HL-60 (cell line): ENCODE measurements at regions not wholly inside any gene's neighbourhood (a gene's known extent, or its start where the extent isn't known, plus 50 kb on each side); places are given as distances from the start of the nearest gene placed in this dataset.

Experiments used
- DNase-seq, 2 experiments: peaks; one replicate each; pipeline ENCODE4 v3.0.0-alpha.2; 2010 to 2020; ENCODE audit warnings: low read depth in 1 of 2, low spot score in 1 of 2
- H3K27ac ChIP-seq: fragments of 250-450 bp; sonication (Bioruptor Pico); replicated peaks from 2 replicates; pipeline ENCODE4 v1.5.1; 2020; ENCODE audit warnings: mild to moderate bottlenecking, moderate library complexity
- H3K27me3 ChIP-seq: fragments of 250-450 bp; sonication (Bioruptor Pico); 2 replicates; pipeline ENCODE4 v1.5.1; 2021; ENCODE audit warnings: mild to moderate bottlenecking, moderate library complexity; ENCODE audit not compliant: insufficient read depth, poor library complexity, severe bottlenecking
- H3K4me3 ChIP-seq: replicated peaks from 2 replicates; pipeline ENCODE4 v1.5.1; 2011; ENCODE audit warnings: mild to moderate bottlenecking, control low read depth, low read length; ENCODE audit not compliant: insufficient read depth
- GABPA ChIP-seq: IDR thresholded peaks from 2 replicates; pipeline ENCODE4 v1.6.1; 2012; ENCODE audit warnings: low read depth
- POLR2AphosphoS5 ChIP-seq: IDR thresholded peaks from 2 replicates; pipeline ENCODE4 v1.6.1; 2012; ENCODE audit warnings: low read depth
- REST ChIP-seq: IDR thresholded peaks from 2 replicates; pipeline ENCODE4 v1.6.1; 2012; ENCODE audit warnings: low read depth; ENCODE audit not compliant: insufficient replicate concordance
- SPI1 ChIP-seq: IDR thresholded peaks from 2 replicates; pipeline ENCODE4 v1.6.1; 2012; ENCODE audit warnings: low read depth, mild to moderate bottlenecking, borderline replicate concordance
- TF ChIP-seq, protein P1 (sequence below): IDR thresholded peaks from one replicate; pipeline ENCODE4 v1.5.1; 2011; ENCODE audit warnings: low read length, control low read depth, inconsistent platforms; ENCODE audit not compliant: insufficient read depth

- no peak for DNase-seq
- no peak for TF ChIP-seq POLR2AphosphoS5
- no peak for TF ChIP-seq SPI1
- TF ChIP-seq REST: no peak
- TF ChIP-seq, protein P1, sequence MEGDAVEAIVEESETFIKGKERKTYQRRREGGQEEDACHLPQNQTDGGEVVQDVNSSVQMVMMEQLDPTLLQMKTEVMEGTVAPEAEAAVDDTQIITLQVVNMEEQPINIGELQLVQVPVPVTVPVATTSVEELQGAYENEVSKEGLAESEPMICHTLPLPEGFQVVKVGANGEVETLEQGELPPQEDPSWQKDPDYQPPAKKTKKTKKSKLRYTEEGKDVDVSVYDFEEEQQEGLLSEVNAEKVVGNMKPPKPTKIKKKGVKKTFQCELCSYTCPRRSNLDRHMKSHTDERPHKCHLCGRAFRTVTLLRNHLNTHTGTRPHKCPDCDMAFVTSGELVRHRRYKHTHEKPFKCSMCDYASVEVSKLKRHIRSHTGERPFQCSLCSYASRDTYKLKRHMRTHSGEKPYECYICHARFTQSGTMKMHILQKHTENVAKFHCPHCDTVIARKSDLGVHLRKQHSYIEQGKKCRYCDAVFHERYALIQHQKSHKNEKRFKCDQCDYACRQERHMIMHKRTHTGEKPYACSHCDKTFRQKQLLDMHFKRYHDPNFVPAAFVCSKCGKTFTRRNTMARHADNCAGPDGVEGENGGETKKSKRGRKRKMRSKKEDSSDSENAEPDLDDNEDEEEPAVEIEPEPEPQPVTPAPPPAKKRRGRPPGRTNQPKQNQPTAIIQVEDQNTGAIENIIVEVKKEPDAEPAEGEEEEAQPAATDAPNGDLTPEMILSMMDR: no peak
- TF ChIP-seq GABPA: no peak
- Histone ChIP-seq H3K4me3 (no peak overlapping the region), H3K27ac (no peak overlapping the region), H3K27me3 (no peaks in the 10 kb centered on the region)
Observed at GRCh38 chr9:116009420-116009819, 144.2 kb upstream of the PAPPA start.

DNA sequence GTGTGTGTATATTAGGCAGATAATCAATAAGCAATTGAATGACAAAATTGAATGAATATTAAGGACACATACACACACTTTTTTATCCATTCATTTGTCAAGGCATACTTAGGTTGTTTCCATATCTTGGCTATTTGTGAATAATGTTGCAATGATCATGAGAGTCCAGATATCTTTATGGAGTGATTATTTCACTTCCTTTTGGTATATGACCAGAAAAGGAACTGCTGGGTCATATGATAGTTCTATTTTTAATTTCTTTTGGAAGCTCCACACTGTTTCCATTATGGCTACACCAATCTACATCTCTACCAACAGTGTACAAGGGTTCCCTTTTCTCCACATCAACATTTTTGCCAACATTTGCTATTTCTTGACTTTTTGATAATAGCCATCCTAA, 137.7 kb upstream of the PAPPA start:
- no peaks in the 10 kb centered on the region for H3K27me3 ChIP-seq

DNA sequence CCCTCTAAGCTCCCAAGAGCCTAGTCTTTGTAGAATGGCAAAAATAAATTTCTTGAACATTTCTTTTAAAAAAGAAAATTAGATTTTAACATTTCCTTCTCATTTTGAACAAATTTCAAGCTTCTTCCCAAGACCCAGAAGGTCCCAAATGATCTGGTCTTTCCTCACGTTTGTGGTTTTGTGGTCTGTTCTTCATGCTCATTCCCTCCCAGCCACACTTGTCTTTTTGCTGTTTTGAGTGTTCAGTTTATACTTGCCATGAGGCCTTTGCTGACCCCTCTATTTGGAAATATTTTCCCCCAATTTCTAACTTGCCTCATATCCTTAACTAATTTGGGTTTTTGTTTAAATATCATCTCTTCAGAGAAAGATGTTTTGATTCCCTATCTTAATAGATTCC, 133.4 kb upstream of the PAPPA start:
- DNase-seq: no peak
- Histone ChIP-seq H3K27ac (no peak overlapping the region), H3K27me3 (no peaks in the 10 kb centered on the region), H3K4me3 (no peak overlapping the region)
- TF ChIP-seq REST (no peak), GABPA (no peak), SPI1 (no peak), POLR2AphosphoS5 (no peak)
- TF ChIP-seq, protein P1: no peak

More for the DNA sequence above, 137.7 kb upstream of the PAPPA start:
- DNase-seq: no peak
- TF ChIP-seq SPI1 (no peak), POLR2AphosphoS5 (no peak), REST (no peak), GABPA (no peak)
- TF ChIP-seq, protein P1: no peak
- no peak overlapping the region for H3K27ac ChIP-seq
- H3K4me3 ChIP-seq: no peak overlapping the region
